ENCODE measurements at regions not wholly inside any gene's neighbourhood (a gene's known extent, or its start where the extent isn't known, plus 50 kb on each side); places are given as distances from the start of the nearest gene placed in this dataset.

GRCh38 chr7:20032741-20033140, 184.4 kb downstream of the MACC1 start:
- DNase-seq (ENCODE audit: low spot score) = no peak
- BruUV-seq (replicated peaks) = no TSS peak
- Histone ChIP-seq H3K36me3 (ENCODE audit: insufficient read depth, low read length, poor library complexity, severe bottlenecking) (no peaks in the 10 kb centered on the region), H3K9me3 (ENCODE audit: low read depth, low read length, poor library complexity, severe bottlenecking) (no peaks in the 10 kb centered on the region), H3K27me3 (replicated peaks; ENCODE audit: insufficient read depth, low read depth, low read length, poor library complexity) (peaks cover 19% of the 10 kb centered on the region), H3K27ac (ENCODE audit: low read depth, low read length, poor library complexity, severe bottlenecking) (no peak overlapping the region), H3K4me1 (ENCODE audit: insufficient read depth, low read length, poor library complexity, severe bottlenecking) (no peaks in the 10 kb centered on the region), H3K4me3 (ENCODE audit: low read depth, low read length, poor library complexity, severe bottlenecking) (no peak overlapping the region)
- POLR2A ChIA-PET (ENCODE audit: low non-redundant PET) = no interaction called here
- TF ChIP-seq, protein P1, sequence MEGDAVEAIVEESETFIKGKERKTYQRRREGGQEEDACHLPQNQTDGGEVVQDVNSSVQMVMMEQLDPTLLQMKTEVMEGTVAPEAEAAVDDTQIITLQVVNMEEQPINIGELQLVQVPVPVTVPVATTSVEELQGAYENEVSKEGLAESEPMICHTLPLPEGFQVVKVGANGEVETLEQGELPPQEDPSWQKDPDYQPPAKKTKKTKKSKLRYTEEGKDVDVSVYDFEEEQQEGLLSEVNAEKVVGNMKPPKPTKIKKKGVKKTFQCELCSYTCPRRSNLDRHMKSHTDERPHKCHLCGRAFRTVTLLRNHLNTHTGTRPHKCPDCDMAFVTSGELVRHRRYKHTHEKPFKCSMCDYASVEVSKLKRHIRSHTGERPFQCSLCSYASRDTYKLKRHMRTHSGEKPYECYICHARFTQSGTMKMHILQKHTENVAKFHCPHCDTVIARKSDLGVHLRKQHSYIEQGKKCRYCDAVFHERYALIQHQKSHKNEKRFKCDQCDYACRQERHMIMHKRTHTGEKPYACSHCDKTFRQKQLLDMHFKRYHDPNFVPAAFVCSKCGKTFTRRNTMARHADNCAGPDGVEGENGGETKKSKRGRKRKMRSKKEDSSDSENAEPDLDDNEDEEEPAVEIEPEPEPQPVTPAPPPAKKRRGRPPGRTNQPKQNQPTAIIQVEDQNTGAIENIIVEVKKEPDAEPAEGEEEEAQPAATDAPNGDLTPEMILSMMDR (conservative IDR thresholded peaks at IDR 0.05; ENCODE audit: low read depth, low read length) = no peak
- TF ChIP-seq EZH2 (IDR thresholded peaks at IDR 0.05; ENCODE audit: borderline replicate concordance, low read depth, low read length, poor library complexity, severe bottlenecking) = no peak
- intact Hi-C loops (cut with micrococcal nuclease; ENCODE audit: unreplicated experiment) = no loop called here
- CTCF ChIA-PET = no interaction called here

DNA sequence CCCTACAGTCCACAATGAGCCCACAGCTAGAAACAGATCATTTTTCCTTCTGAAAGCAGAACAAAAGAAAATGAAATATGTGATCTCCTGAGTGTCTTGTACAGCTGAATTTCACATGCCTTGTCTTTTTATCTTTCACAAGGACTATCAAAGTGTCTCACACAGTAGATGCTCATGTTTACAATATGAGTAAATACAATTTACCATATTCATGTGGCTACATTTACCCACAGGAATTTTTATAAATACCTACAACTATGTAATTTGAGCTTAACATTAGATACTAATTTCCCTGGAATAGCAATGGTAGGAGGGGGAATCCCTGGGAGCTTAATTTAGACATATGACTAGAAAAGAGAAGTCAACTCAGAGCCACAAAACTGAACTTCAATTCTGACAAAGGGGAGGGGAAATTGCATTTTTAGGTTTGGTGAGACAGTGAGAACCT, 186.2 kb downstream of the MACC1 start:
- POLR2A ChIA-PET (ENCODE audit: low non-redundant PET) = no interaction called here
- TF ChIP-seq, protein P1 (conservative IDR thresholded peaks at IDR 0.05; ENCODE audit: low read depth, low read length) = no peak
- TF ChIP-seq EZH2 (IDR thresholded peaks at IDR 0.05; ENCODE audit: borderline replicate concordance, low read depth, low read length, poor library complexity, severe bottlenecking) = no peak
- Histone ChIP-seq H3K27ac (ENCODE audit: low read depth, low read length, poor library complexity, severe bottlenecking) (no peak overlapping the region), H3K4me3 (ENCODE audit: low read depth, low read length, poor library complexity, severe bottlenecking) (no peak overlapping the region), H3K27me3 (replicated peaks; ENCODE audit: insufficient read depth, low read depth, low read length, poor library complexity) (peaks cover 22% of the 10 kb centered on the region), H3K36me3 (ENCODE audit: insufficient read depth, low read length, poor library complexity, severe bottlenecking) (no peaks in the 10 kb centered on the region), H3K9me3 (ENCODE audit: low read depth, low read length, poor library complexity, severe bottlenecking) (no peaks in the 10 kb centered on the region), H3K4me1 (ENCODE audit: insufficient read depth, low read length, poor library complexity, severe bottlenecking) (no peaks in the 10 kb centered on the region)
- DNase-seq (ENCODE audit: low spot score) = no peak
- CTCF ChIA-PET = no interaction called here
- BruUV-seq (replicated peaks) = no TSS peak
- intact Hi-C loops (cut with micrococcal nuclease; ENCODE audit: unreplicated experiment) = no loop called here

GRCh38 chr7:20030417-20030816, 186.8 kb downstream of the MACC1 start:
- peaks cover 22% of the 10 kb centered on the region for H3K27me3 ChIP-seq (replicated peaks; ENCODE audit: insufficient read depth, low read depth, low read length, poor library complexity)
- H3K27ac ChIP-seq (ENCODE audit: low read depth, low read length, poor library complexity, severe bottlenecking) = no peak overlapping the region
- intact Hi-C loops (cut with micrococcal nuclease; ENCODE audit: unreplicated experiment) = no loop called here
- no peaks in the 10 kb centered on the region for H3K36me3 ChIP-seq (ENCODE audit: insufficient read depth, low read length, poor library complexity, severe bottlenecking)
- TF ChIP-seq, protein P1 (conservative IDR thresholded peaks at IDR 0.05; ENCODE audit: low read depth, low read length) = no peak
- TF ChIP-seq EZH2 (IDR thresholded peaks at IDR 0.05; ENCODE audit: borderline replicate concordance, low read depth, low read length, poor library complexity, severe bottlenecking) = no peak
- no peak overlapping the region for H3K4me3 ChIP-seq (ENCODE audit: low read depth, low read length, poor library complexity, severe bottlenecking)
- no peak for DNase-seq (ENCODE audit: low spot score)
- BruUV-seq (replicated peaks) = no TSS peak
- POLR2A ChIA-PET (ENCODE audit: low non-redundant PET) = no interaction called here
- H3K9me3 ChIP-seq (ENCODE audit: low read depth, low read length, poor library complexity, severe bottlenecking) = no peaks in the 10 kb centered on the region
- CTCF ChIA-PET = no interaction called here
- no peaks in the 10 kb centered on the region for H3K4me1 ChIP-seq (ENCODE audit: insufficient read depth, low read length, poor library complexity, severe bottlenecking)
